Right lobe of liver (tissue), 6 donors: ENCODE measurements at regions not wholly inside any gene's neighbourhood (a gene's known extent, or its start where the extent isn't known, plus 50 kb on each side); places are given as distances from the start of the nearest gene placed in this dataset.

ENCODE experiments used
- ATAC-seq, 4 donors: fragments of 200-7000 bp; cut with Tn5 transposase; one replicate each; pipeline ENCODE4 v1.9.1; 2020; ENCODE audit warnings: mild to moderate bottlenecking in 4 of 4, moderate library complexity in 4 of 4
- DNase-seq, 3 donors: peaks; one replicate each; pipeline ENCODE4 v3.0.0-alpha.2; 2020
- H3K27ac ChIP-seq, 3 donors: fragments of 200-600 bp; one replicate each; pipeline ENCODE4 v1.8.0; 2022
- H3K27me3 ChIP-seq, 2 donors: fragments of 200-600 bp; one replicate each; pipeline ENCODE4 v1.8.0; 2022
- H3K36me3 ChIP-seq, 4 donors: fragments of 200-600 bp; sonication (generic) in 1 of 4; one replicate each; pipeline versions ENCODE4 v1.5.1 to v1.8.0; 2017 to 2022; ENCODE audit warnings: control low read depth in 1 of 4
- H3K4me1 ChIP-seq, 4 donors: fragments of 200-600 bp; sonication (generic) in 1 of 4; one replicate each; pipeline versions ENCODE4 v1.5.1 to v1.8.0; 2017 to 2022; ENCODE audit warnings: control low read depth in 1 of 4
- H3K4me3 ChIP-seq, 3 donors: fragments of 200-600 bp; one replicate each; pipeline ENCODE4 v1.8.0; 2022
- H3K9me3 ChIP-seq, 4 donors: fragments of 200-600 bp; sonication (generic) in 1 of 4; one replicate each; pipeline versions ENCODE4 v1.5.1 to v1.8.0; 2017 to 2022; ENCODE audit warnings: control low read depth in 1 of 4
- CTCF ChIP-seq, 4 donors: fragments of 200-600 bp in 3 of 4; fragments of 450-650 bp in 1 of 4; IDR thresholded peaks; one replicate each; pipeline versions ENCODE4 v1.5.1 to v1.8.0; 2016 to 2022; ENCODE audit warnings: antibody characterized with exemption in 4 of 4, mild to moderate bottlenecking in 2 of 4
- POLR2A ChIP-seq: fragments of 450-650 bp; IDR thresholded peaks from one replicate; pipeline ENCODE4 v1.6.1; 2017; ENCODE audit warnings: antibody characterized with exemption, mild to moderate bottlenecking
- WGBS: methylation state at CpG from one replicate; pipeline ENCODE4 v1.1.6; 2018; ENCODE audit warnings: low coverage, low lambda C conversion rate; ENCODE audit not compliant: insufficient coverage; ENCODE audit errors: missing lambda C conversion rate; 5-methylcytosine and 5-hydroxymethylcytosine counted together
- intact Hi-C, 2 donors: fragments of 100-400 bp; cut with DNase I; formaldehyde crosslinking; loops; one replicate each; pipeline versions ENCODE4 v1.11.2 to v1.14.1; 2022
- small RNA-seq, 2 experiments: library from RNA; depleted of rRNA; stranded (forward); fragments of <200 nt; gene quantifications; one replicate each; pipeline ENCODE3, GENCODE V24; 2016
- donor health status: DM: no; HTN: yes; CAD: no.
- donor health status: DM: no; HTN: no; CAD: no.
- donor health status: DM: no; HTN: no; CAD: no.
- donor health status: DM: no; HTN: yes; CAD: no.
- donor health status: DM: no; HTN: yes; CAD: no.

- ATAC-seq, result peak; percentile 46 to 76 (median 64)
Observed at GRCh38 chr6:130776287-130776925, 50.8 kb upstream of the SMLR1 start.

More at GRCh38 chr6:130776287-130776925, 50.8 kb upstream of the SMLR1 start:
- H3K4me1 ChIP-seq, result no peaks in the 10 kb centered on the region
- DNase-seq, result no peak
- WGBS, result 27% methylated on average over 3 of the region's 3 CpGs
- no peaks in the 10 kb centered on the region for H3K27me3 ChIP-seq
- H3K9me3 ChIP-seq, result no peaks in the 10 kb centered on the region
- H3K4me3 ChIP-seq, result peak overlapping the region in 1 of 3 donors; percentile 12
- H3K36me3 ChIP-seq, result no peaks in the 10 kb centered on the region
- H3K27ac ChIP-seq, result no peak overlapping the region
- intact Hi-C loops, result no loop called here
- TF ChIP-seq POLR2A (no peak), CTCF (IDR thresholded peaks at IDR 0.05) (no peak)

Small RNA genes in the stretch of these regions (small RNA-seq; reads per million reads assigned to genes)
- gene RF00019, result 0 reads per million in 2 experiments
